H1 (cell line): ENCODE measurements at regions not wholly inside any gene's neighbourhood (a gene's known extent, or its start where the extent isn't known, plus 50 kb on each side); places are given as distances from the start of the nearest gene placed in this dataset.

Experiments
- CTCF ChIA-PET: fragments of 300-600 bp; sonication (Branson Sonifier 250); formaldehyde crosslinking; loops from one replicate; lab custom pipeline; 2021; ENCODE audit not compliant: partially characterized antibody; lab: Charles Lee
- POLR2A ChIA-PET: fragments of 300-600 bp; sonication (Branson Sonifier 250); formaldehyde crosslinking; loops from one replicate; lab custom pipeline; 2021; ENCODE audit warnings: inconsistent platforms; ENCODE audit not compliant: partially characterized antibody; lab: Charles Lee
- DNase-seq, 2 experiments: peaks; one replicate each; pipeline versions ENCODE4 v3.0.0 to v3.0.0-alpha.2; 2010 to 2022; ENCODE audit warnings: low spot score in 2 of 2, low read depth in 1 of 2, mixed read lengths in 1 of 2
- FAIRE-seq: peaks from 2 replicates; lab custom pipeline; 2011; peaks lifted over from hg19 to GRCh38; lab: Jason Lieb, UNC
- H2AFZ ChIP-seq: 2 replicates; pipeline ENCODE4 v1.8.1; 2012; ENCODE audit warnings: low read length, inconsistent platforms
- H2AK5ac ChIP-seq: 2 replicates; pipeline ENCODE4 v1.6.1; 2013; ENCODE audit warnings: low read depth, low read length
- H2BK120ac ChIP-seq: replicated peaks from 2 replicates; pipeline ENCODE3; 2013; ENCODE audit warnings: low read depth, low read length, inconsistent platforms
- H2BK12ac ChIP-seq: 2 replicates; pipeline ENCODE4 v1.6.1; 2013; ENCODE audit warnings: low read depth, low read length
- H2BK15ac ChIP-seq: 2 replicates; pipeline ENCODE4 v1.6.1; 2013; ENCODE audit warnings: low read length
- H2BK20ac ChIP-seq: 2 replicates; pipeline ENCODE4 v1.6.1; 2013; ENCODE audit warnings: low read length
- H2BK5ac ChIP-seq: 2 replicates; pipeline ENCODE4 v1.6.1; 2013; ENCODE audit warnings: low read depth, low read length
- H3K14ac ChIP-seq: 2 replicates; pipeline ENCODE4 v1.6.1; 2013; ENCODE audit warnings: inconsistent platforms; ENCODE audit not compliant: insufficient read length
- H3K18ac ChIP-seq: 2 replicates; pipeline ENCODE4 v1.6.1; 2013; ENCODE audit warnings: low read length; ENCODE audit errors: extremely low read depth
- H3K23ac ChIP-seq: 2 replicates; pipeline ENCODE4 v1.6.1; 2013; ENCODE audit warnings: inconsistent platforms; ENCODE audit not compliant: insufficient read length
- H3K23me2 ChIP-seq: 2 replicates; pipeline ENCODE4 v1.6.1; 2013; ENCODE audit warnings: low read depth, low read length
- H3K27ac ChIP-seq: 2 replicates; pipeline ENCODE4 v1.6.1; 2011; ENCODE audit warnings: low read depth, low read length, inconsistent platforms
- H3K27me3 ChIP-seq, 4 experiments: replicated peaks in 1 of 4; 1 replicate in 1 of 4; 2 replicates in 3 of 4; pipeline versions ENCODE4 v1.6.1 to v1.8.1; 2011 to 2013; ENCODE audit warnings: low read length in 3 of 4, mild to moderate bottlenecking in 3 of 4, inconsistent platforms in 2 of 4, mixed read lengths in 2 of 4, moderate library complexity in 1 of 4; ENCODE audit not compliant: control insufficient read depth in 3 of 4, insufficient read depth in 3 of 4; ENCODE audit errors: extremely low read depth in 1 of 4
- H3K36me3 ChIP-seq, 4 experiments: 2 replicates each; pipeline versions ENCODE4 v1.6.1 to v1.8.1; 2011 to 2013; ENCODE audit warnings: mild to moderate bottlenecking in 4 of 4, low read length in 3 of 4, moderate library complexity in 2 of 4, control low read depth in 1 of 4, inconsistent platforms in 1 of 4; ENCODE audit not compliant: insufficient read depth in 4 of 4, control insufficient read depth in 2 of 4
- H3K4ac ChIP-seq: replicated peaks from 2 replicates; pipeline ENCODE3; 2013; ENCODE audit warnings: low read length, low read depth, mixed read lengths, inconsistent platforms; ENCODE audit not compliant: insufficient read length
- H3K4me1 ChIP-seq, 4 experiments: replicated peaks in 1 of 4; 1 replicate in 1 of 4; 2 replicates in 3 of 4; pipeline versions ENCODE4 v1.6.1 to v1.8.1; 2011 to 2013; ENCODE audit warnings: low read length in 3 of 4, inconsistent platforms in 2 of 4, mixed read lengths in 1 of 4; ENCODE audit not compliant: insufficient read depth in 4 of 4, control insufficient read depth in 3 of 4
- H3K4me2 ChIP-seq, 2 experiments: 2 replicates each; pipeline versions ENCODE4 v1.6.1 to v1.8.1; 2011 to 2013; ENCODE audit warnings: low read depth in 2 of 2, low read length in 2 of 2, control low read depth in 1 of 2, inconsistent platforms in 1 of 2, mild to moderate bottlenecking in 1 of 2; ENCODE audit not compliant: insufficient read depth in 1 of 2
- H3K4me3 ChIP-seq, 4 experiments: fragments of 200-600, 300-600 bp in 1 of 4; sonication (generic), shearing (Covaris generic), sonication (Bioruptor Twin) in 1 of 4; 2 replicates each; pipeline versions ENCODE4 v1.5.1 to v1.8.1; 2011 to 2016; ENCODE audit warnings: low read length in 4 of 4, low read depth in 3 of 4, control low read depth in 2 of 4, inconsistent platforms in 2 of 4, mild to moderate bottlenecking in 2 of 4, mixed read lengths in 1 of 4, moderate library complexity in 1 of 4; ENCODE audit not compliant: insufficient read depth in 2 of 4; ENCODE audit errors: extremely low read depth in 1 of 4
- H3K56ac ChIP-seq: replicated peaks from 2 replicates; pipeline ENCODE3; 2013; ENCODE audit warnings: low read depth, mild to moderate bottlenecking, mixed read lengths, low read length, inconsistent platforms; ENCODE audit not compliant: insufficient read length
- H3K79me1 ChIP-seq: 2 replicates; pipeline ENCODE4 v1.6.1; 2013; ENCODE audit warnings: low read depth, low read length, control low read depth
- H3K79me2 ChIP-seq, 2 experiments: 2 replicates each; pipeline versions ENCODE4 v1.6.1 to v1.8.1; 2012 to 2013; ENCODE audit warnings: low read length in 2 of 2, mild to moderate bottlenecking in 2 of 2, inconsistent platforms in 1 of 2; ENCODE audit not compliant: insufficient read depth in 2 of 2, control insufficient read depth in 1 of 2
- H3K9ac ChIP-seq, 4 experiments: replicated peaks in 1 of 4; 1 replicate in 1 of 4; 2 replicates in 3 of 4; pipeline versions ENCODE4 v1.6.1 to v1.8.1; 2011 to 2013; ENCODE audit warnings: low read depth in 3 of 4, low read length in 3 of 4, control low read depth in 2 of 4, mild to moderate bottlenecking in 2 of 4, moderate library complexity in 2 of 4, inconsistent platforms in 1 of 4; ENCODE audit errors: extremely low read depth in 1 of 4
- H3K9me3 ChIP-seq, 2 experiments: 2 replicates each; pipeline versions ENCODE4 v1.6.1 to v1.8.1; 2012 to 2013; ENCODE audit warnings: mild to moderate bottlenecking in 2 of 2, moderate library complexity in 2 of 2, control low read depth in 1 of 2, inconsistent platforms in 1 of 2, low read depth in 1 of 2, low read length in 1 of 2, mixed read lengths in 1 of 2; ENCODE audit not compliant: insufficient read depth in 2 of 2
- H4K20me1 ChIP-seq, 2 experiments: replicated peaks in 1 of 2; 2 replicates each; pipeline versions ENCODE3 to v1.8.1; 2011 to 2013; ENCODE audit warnings: inconsistent platforms in 2 of 2, low read length in 2 of 2, mild to moderate bottlenecking in 1 of 2; ENCODE audit not compliant: insufficient read depth in 2 of 2, control insufficient read depth in 1 of 2
- H4K5ac ChIP-seq: 2 replicates; pipeline ENCODE4 v1.6.1; 2013; ENCODE audit warnings: low read length, low read depth, mixed read lengths, inconsistent platforms; ENCODE audit not compliant: insufficient read length
- H4K8ac ChIP-seq: 2 replicates; pipeline ENCODE4 v1.8.0; 2013; ENCODE audit warnings: mild to moderate bottlenecking, moderate library complexity, low read length, inconsistent platforms; ENCODE audit not compliant: insufficient read depth; ENCODE audit errors: extremely low read depth
- H4K91ac ChIP-seq: replicated peaks from 2 replicates; pipeline ENCODE3; 2013; ENCODE audit warnings: low read length, mixed read lengths, inconsistent platforms; ENCODE audit not compliant: insufficient read length
- BACH1 ChIP-seq: IDR thresholded peaks from 2 replicates; pipeline ENCODE4 v1.6.1; 2012; ENCODE audit warnings: low read length, improper control_type of control experiment
- BRCA1 ChIP-seq: IDR thresholded peaks from 2 replicates; pipeline ENCODE4 v1.6.1; 2012; ENCODE audit warnings: low read depth, low read length, improper control_type of control experiment
- CBX5 ChIP-seq: fragments of 300-800, 300-1000 bp; sonication (generic); IDR thresholded peaks from 2 replicates; pipeline ENCODE4 v1.7.1; 2016; ENCODE audit warnings: antibody characterized with exemption, low read length, low read depth
- CHD2 ChIP-seq: IDR thresholded peaks from 2 replicates; pipeline ENCODE4 v1.6.1; 2012; ENCODE audit warnings: low read length, improper control_type of control experiment
- CREB1 ChIP-seq: IDR thresholded peaks from 2 replicates; pipeline ENCODE4 v1.6.1; 2012; ENCODE audit warnings: inconsistent platforms
- EP300 ChIP-seq, 2 experiments: IDR thresholded peaks; 1 replicate in 1 of 2; 2 replicates in 1 of 2; pipeline ENCODE4 v1.6.1; 2011 to 2012; ENCODE audit warnings: low read depth in 2 of 2, low read length in 2 of 2, mild to moderate bottlenecking in 2 of 2, borderline replicate concordance in 1 of 2, inconsistent platforms in 1 of 2, moderate library complexity in 1 of 2
- HDAC2 ChIP-seq, 2 experiments: fragments of 300-600 bp in 1 of 2; sonication (generic) in 1 of 2; IDR thresholded peaks; 2 replicates each; pipeline ENCODE4 v1.6.1; 2011 to 2012; ENCODE audit warnings: low read depth in 2 of 2, low read length in 2 of 2, mild to moderate bottlenecking in 2 of 2, moderate library complexity in 2 of 2, borderline replicate concordance in 1 of 2, inconsistent platforms in 1 of 2
- HDAC6 ChIP-seq: IDR thresholded peaks from one replicate; pipeline ENCODE4 v1.7.1; 2012; ENCODE audit warnings: low read depth, mild to moderate bottlenecking, inconsistent platforms, low read length, moderate library complexity
- POLR2A ChIP-seq, 2 experiments: IDR thresholded peaks; 1 replicate in 1 of 2; 2 replicates in 1 of 2; pipeline ENCODE4 v1.6.1; 2011; ENCODE audit warnings: low read depth in 2 of 2, low read length in 2 of 2, mild to moderate bottlenecking in 2 of 2; ENCODE audit errors: control extremely low read depth in 1 of 2
- POU5F1 ChIP-seq: IDR thresholded peaks from 2 replicates; pipeline ENCODE4 v1.6.1; 2011; ENCODE audit warnings: low read depth, mild to moderate bottlenecking, low read length, moderate library complexity
- RAD21 ChIP-seq, 2 experiments: IDR thresholded peaks in 1 of 2; conservative IDR thresholded peaks in 1 of 2; 2 replicates each; pipeline ENCODE4 v1.6.1; 2011; ENCODE audit warnings: low read depth in 2 of 2, low read length in 2 of 2, improper control_type of control experiment in 1 of 2, inconsistent platforms in 1 of 2, mild to moderate bottlenecking in 1 of 2, moderate library complexity in 1 of 2
- SIRT6 ChIP-seq: IDR thresholded peaks from one replicate; pipeline ENCODE4 v1.7.1; 2012; ENCODE audit warnings: low read length, inconsistent platforms
- SP2 ChIP-seq: IDR thresholded peaks from 2 replicates; pipeline ENCODE4 v1.6.1; 2012; ENCODE audit warnings: mild to moderate bottlenecking, low read length, inconsistent platforms
- SUZ12 ChIP-seq: fragments of 200-600 bp; sonication (generic); IDR thresholded peaks from 2 replicates; pipeline ENCODE4 v1.6.1; 2012; ENCODE audit warnings: mild to moderate bottlenecking, inconsistent platforms, low read length, moderate library complexity, mixed read lengths
- TCF12 ChIP-seq: IDR thresholded peaks from 2 replicates; pipeline ENCODE4 v1.6.1; 2011; ENCODE audit warnings: low read depth, mild to moderate bottlenecking, low read length
- ZNF274 ChIP-seq: IDR thresholded peaks from 2 replicates; pipeline ENCODE4 v1.7.0; 2012; ENCODE audit warnings: low read length, borderline replicate concordance; ENCODE audit errors: extremely low read depth
- whole genome bisulfite sequencing, 2 experiments: shearing (Covaris generic) in 1 of 2; methylation state at CpG; one replicate each; pipeline versions ENCODE4 v1.1.6 to v1.1.7; 2013 to 2015; ENCODE audit warnings: low lambda C conversion rate in 2 of 2, mixed read lengths in 2 of 2, inconsistent platforms in 1 of 2, low coverage in 1 of 2, missing lambda C conversion rate in 1 of 2; ENCODE audit not compliant: insufficient replicate concordance in 2 of 2, insufficient coverage in 1 of 2, insufficient read length in 1 of 2; ENCODE audit errors: extremely low coverage in 1 of 2, missing lambda C conversion rate in 1 of 2; 5-methylcytosine and 5-hydroxymethylcytosine counted together

DNA sequence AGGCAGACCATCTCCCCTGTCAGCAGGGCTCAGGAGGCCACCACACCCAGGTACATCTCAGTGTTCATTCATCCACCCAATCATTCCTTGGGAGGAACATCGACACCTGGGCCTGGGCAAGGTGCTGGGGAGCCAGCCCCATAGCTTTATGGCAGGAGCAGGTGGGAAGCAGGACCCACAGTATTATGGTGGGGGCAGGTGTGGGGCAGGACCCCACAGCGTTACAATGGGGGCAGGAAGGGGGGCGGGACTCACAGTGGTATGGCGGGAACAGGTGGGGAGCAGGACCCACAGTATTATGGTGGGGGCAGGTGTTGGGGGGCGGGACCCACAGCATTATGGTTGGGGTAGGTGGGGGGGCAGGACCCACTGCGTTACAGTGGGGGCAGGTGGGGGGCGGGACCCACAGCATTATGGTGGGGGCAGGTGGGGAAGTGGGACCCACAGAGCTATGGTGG lies 128.9 kb upstream of the HS6ST1 start:
- Histone ChIP-seq H3K27ac (no peak overlapping the region), H3K23me2 (peaks cover 4% of the 10 kb centered on the region; the same call in 1 of the 2 replicates), H3K4ac (no peak overlapping the region), H4K91ac (no peak overlapping the region), H3K23ac (no peak overlapping the region), H2AFZ (no peak overlapping the region), H2BK20ac (no peak overlapping the region), H3K36me3 (no peaks in the 10 kb centered on the region), H3K79me1 (no peaks in the 10 kb centered on the region), H2BK12ac (no peak overlapping the region), H3K18ac (no peak overlapping the region), H3K27me3 (no peaks in the 10 kb centered on the region; a peak in 1 of 7 replicates), H3K56ac (no peak overlapping the region), H4K5ac (no peak overlapping the region), H3K4me1 (peaks cover 0 to 4% (median 4%) of the 10 kb centered on the region in 4 experiments; a peak in 4 of 7 replicates), H2BK5ac (no peak overlapping the region), H2BK120ac (no peak overlapping the region), H4K20me1 (no peaks in the 10 kb centered on the region), H3K14ac (no peak overlapping the region), H2AK5ac (no peak overlapping the region), H3K79me2 (no peaks in the 10 kb centered on the region), H3K4me3 (no peak overlapping the region), H3K4me2 (no peak overlapping the region), H3K9ac (no peak overlapping the region), H3K9me3 (no peaks in the 10 kb centered on the region), H4K8ac (no peak overlapping the region), H2BK15ac (no peak overlapping the region)
- ChIA-PET CTCF (interaction anchor here (1.0 kb wide), 1 partner anchor 126 kb away, joined by 3 read pairs; no protein-coding TSS in a partner anchor), POLR2A (no interaction called here)
- DNase-seq (no peak), FAIRE-seq (no peak)
- 83% methylated on average over 1 of the region's 7 CpGs; no CpG with 5 or more reads in 1 of the 2 experiments for WGBS, 2 experiments
- TF ChIP-seq SIRT6 (no peak), POU5F1 (no peak), HDAC2 (IDR thresholded peaks at IDR 0.05; ENCODE audit: borderline replicate concordance in 1 of 2, low read depth in 2 of 2, low read length in 2 of 2) (no peak), TCF12 (no peak), BACH1 (no peak), CBX5 (no peak), SUZ12 (no peak), ZNF274 (no peak), RAD21 (IDR thresholded peaks at IDR 0.05 in 1 of 2, conservative IDR thresholded peaks at IDR 0.05 in 1 of 2; ENCODE audit: low read depth in 2 of 2, low read length in 2 of 2) (no peak), HDAC6 (no peak), SP2 (no peak), BRCA1 (no peak), CREB1 (no peak), CHD2 (no peak), EP300 (IDR thresholded peaks at IDR 0.05; ENCODE audit: borderline replicate concordance in 1 of 2, low read depth in 2 of 2, low read length in 2 of 2) (no peak), POLR2A (IDR thresholded peaks at IDR 0.05; ENCODE audit: control extremely low read depth in 1 of 2, low read depth in 2 of 2, low read length in 2 of 2) (no peak)
